ENCODE measurements at regions not wholly inside any gene's neighbourhood (a gene's known extent, or its start where the extent isn't known, plus 50 kb on each side); places are given as distances from the start of the nearest gene placed in this dataset.
"Not testable (repeated sequence)": the region's sequence is repeated elsewhere in the genome, so short reads cannot be mapped to it uniquely, and the experiment has no call there.

DNA sequence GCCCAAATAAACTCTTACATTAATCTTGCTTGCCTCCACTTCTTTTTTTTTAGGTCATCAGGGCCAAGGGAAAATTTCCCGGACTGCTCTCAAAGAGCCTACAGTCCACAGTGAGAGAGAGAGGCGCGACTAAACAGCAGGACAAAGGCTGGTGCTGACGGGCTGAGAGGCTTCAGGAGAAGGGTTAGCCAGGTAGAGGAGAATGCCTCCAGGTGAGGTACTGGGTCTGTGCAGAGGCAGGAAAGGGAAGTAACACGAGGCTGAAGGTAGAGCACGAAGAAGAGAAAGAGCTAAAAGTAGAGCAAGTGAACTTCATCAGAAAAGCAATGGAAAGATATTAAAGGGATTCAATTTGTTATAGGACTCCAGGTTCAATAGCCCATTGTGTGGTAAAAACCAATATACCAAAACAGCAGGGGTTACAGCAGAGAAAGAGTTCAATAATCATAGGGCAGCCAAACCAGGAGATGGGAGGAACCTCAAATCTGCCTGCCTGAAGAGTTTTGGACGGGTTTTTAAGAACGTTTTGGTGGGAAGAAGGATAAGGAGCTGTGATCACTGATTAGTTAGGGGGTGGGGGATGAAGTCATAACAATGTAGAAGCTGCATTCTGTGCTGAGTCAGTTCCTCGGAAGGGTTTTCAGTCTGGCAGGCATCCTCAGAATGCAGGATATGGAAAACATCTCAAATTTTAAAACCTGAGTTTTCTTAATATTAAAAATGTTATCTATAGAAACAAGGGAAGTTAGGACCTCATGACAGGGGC lies 171.5 kb downstream of the AKR1D1 start:
- Histone ChIP-seq H3K36me3 (ENCODE audit: control insufficient read depth, insufficient read depth, low read length) (no peaks in the 10 kb centered on the region), H3K27me3 (replicated peaks; ENCODE audit: control insufficient read depth, insufficient read depth, low read length) (no peaks in the 10 kb centered on the region), H3K4me3 (replicated peaks; ENCODE audit: low read depth, low read length) (no peak overlapping the region)
- TF ChIP-seq, protein P1, sequence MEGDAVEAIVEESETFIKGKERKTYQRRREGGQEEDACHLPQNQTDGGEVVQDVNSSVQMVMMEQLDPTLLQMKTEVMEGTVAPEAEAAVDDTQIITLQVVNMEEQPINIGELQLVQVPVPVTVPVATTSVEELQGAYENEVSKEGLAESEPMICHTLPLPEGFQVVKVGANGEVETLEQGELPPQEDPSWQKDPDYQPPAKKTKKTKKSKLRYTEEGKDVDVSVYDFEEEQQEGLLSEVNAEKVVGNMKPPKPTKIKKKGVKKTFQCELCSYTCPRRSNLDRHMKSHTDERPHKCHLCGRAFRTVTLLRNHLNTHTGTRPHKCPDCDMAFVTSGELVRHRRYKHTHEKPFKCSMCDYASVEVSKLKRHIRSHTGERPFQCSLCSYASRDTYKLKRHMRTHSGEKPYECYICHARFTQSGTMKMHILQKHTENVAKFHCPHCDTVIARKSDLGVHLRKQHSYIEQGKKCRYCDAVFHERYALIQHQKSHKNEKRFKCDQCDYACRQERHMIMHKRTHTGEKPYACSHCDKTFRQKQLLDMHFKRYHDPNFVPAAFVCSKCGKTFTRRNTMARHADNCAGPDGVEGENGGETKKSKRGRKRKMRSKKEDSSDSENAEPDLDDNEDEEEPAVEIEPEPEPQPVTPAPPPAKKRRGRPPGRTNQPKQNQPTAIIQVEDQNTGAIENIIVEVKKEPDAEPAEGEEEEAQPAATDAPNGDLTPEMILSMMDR (IDR thresholded peaks at IDR 0.05; ENCODE audit: insufficient read depth, low read length, poor library complexity, severe bottlenecking) = no peak
- no peak for DNase-seq (ENCODE audit: extremely low read depth, insufficient read length)

DNA sequence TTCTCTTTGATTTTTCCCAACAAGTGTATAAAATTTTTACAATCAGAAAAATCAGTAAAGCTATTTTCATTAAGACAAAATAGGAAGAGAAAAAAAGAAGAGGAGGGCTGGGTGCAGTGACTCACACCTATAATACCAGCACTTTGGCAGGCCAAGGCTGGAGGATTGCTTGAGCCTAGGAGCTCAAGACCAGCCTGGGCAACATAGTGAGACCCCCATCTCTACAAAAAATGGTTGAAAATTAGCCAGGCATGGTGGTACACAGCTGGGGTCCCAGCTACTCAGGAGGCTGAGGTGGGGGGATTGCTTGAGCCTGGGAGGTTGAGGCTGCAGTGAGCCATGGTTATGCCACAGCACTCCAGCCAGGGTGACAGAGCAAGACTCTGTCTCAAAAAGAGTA lies 172.3 kb downstream of the AKR1D1 start:
- no peak for DNase-seq (ENCODE audit: extremely low read depth, insufficient read length)
- H3K36me3 ChIP-seq (ENCODE audit: control insufficient read depth, insufficient read depth, low read length) = no peaks in the 10 kb centered on the region
- H3K27me3 ChIP-seq (replicated peaks; ENCODE audit: control insufficient read depth, insufficient read depth, low read length) = no peaks in the 10 kb centered on the region
- TF ChIP-seq, protein P1 (IDR thresholded peaks at IDR 0.05; ENCODE audit: insufficient read depth, low read length, poor library complexity, severe bottlenecking) = no peak
- no peak overlapping the region for H3K4me3 ChIP-seq (replicated peaks; ENCODE audit: low read depth, low read length)

DNA sequence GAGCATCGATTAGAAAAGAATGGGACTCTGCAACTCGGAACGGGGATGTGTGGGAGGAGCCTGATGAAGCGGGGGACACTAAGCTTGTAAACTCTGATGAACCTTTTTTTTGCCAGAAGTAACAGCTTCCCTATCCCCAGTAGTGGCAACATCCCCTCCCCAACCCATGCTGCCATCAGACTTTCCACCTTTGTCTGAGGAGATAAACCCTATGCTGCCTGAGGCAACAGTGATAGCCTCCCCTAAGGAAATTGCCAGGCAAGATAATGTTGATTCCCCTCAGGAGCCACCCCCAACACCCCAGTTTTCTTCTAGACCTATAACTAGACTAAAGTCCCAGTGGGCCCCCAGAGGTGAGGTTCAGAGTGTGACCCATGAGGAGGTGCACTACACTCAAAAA lies 173.7 kb downstream of the AKR1D1 start:
- Histone ChIP-seq H3K36me3 (ENCODE audit: control insufficient read depth, insufficient read depth, low read length) (no peaks in the 10 kb centered on the region), H3K27me3 (replicated peaks; ENCODE audit: control insufficient read depth, insufficient read depth, low read length) (no peaks in the 10 kb centered on the region), H3K4me3 (replicated peaks; ENCODE audit: low read depth, low read length) (no peak overlapping the region)
- no peak for DNase-seq (ENCODE audit: extremely low read depth, insufficient read length)
- TF ChIP-seq, protein P1 (IDR thresholded peaks at IDR 0.05; ENCODE audit: insufficient read depth, low read length, poor library complexity, severe bottlenecking) = no peak

DNA sequence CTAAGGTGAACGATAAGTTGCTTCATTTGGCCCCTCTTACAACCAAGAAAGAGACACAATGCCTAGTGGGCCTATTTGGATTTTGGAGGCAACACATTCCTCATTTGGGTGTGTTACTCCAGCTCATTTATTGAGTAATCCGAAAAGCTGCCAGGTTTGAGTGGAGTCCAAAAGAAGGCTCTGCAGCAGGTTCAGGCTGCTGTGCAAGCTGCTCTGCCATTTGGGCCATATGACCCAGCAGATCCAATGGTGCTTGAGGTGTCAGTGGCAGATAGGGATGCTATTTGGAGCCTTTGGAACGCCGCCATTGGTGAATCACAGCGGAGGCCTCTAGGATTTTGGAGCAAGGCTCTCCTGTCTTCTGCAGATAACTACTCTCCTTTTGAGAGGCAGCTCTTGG lies 176.4 kb downstream of the AKR1D1 start:
- H3K36me3 ChIP-seq (ENCODE audit: control insufficient read depth, insufficient read depth, low read length); H3K27me3 ChIP-seq (replicated peaks; ENCODE audit: control insufficient read depth, insufficient read depth, low read length); DNase-seq (ENCODE audit: extremely low read depth, insufficient read length); H3K4me3 ChIP-seq (replicated peaks; ENCODE audit: low read depth, low read length): not testable (repeated sequence)

DNA sequence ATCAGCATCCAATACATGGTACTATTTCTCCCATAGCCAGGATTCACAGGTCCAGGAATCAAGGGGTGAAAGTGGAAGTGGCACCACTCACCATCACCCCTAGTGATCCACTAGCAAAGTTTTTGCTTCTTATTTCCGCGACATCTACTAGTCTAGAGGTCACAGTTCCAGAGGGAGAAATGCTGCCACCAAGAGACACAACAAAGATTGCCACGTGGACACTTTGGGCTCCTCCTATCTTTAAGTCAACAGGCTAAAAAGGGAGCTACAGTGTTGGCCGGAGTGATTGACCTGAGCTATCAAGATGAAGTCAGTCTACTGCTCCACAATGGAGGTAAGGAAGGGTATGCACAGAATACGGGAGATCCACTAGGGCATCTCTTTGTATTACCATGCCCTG lies 178.2 kb downstream of the AKR1D1 start:
- Histone ChIP-seq H3K4me3 (replicated peaks; ENCODE audit: low read depth, low read length) (no peak overlapping the region), H3K27me3 (replicated peaks; ENCODE audit: control insufficient read depth, insufficient read depth, low read length) (no peaks in the 10 kb centered on the region), H3K36me3 (ENCODE audit: control insufficient read depth, insufficient read depth, low read length) (no peaks in the 10 kb centered on the region)
- no peak for DNase-seq (ENCODE audit: extremely low read depth, insufficient read length)
- TF ChIP-seq, protein P1 (IDR thresholded peaks at IDR 0.05; ENCODE audit: insufficient read depth, low read length, poor library complexity, severe bottlenecking) = no peak

DNA sequence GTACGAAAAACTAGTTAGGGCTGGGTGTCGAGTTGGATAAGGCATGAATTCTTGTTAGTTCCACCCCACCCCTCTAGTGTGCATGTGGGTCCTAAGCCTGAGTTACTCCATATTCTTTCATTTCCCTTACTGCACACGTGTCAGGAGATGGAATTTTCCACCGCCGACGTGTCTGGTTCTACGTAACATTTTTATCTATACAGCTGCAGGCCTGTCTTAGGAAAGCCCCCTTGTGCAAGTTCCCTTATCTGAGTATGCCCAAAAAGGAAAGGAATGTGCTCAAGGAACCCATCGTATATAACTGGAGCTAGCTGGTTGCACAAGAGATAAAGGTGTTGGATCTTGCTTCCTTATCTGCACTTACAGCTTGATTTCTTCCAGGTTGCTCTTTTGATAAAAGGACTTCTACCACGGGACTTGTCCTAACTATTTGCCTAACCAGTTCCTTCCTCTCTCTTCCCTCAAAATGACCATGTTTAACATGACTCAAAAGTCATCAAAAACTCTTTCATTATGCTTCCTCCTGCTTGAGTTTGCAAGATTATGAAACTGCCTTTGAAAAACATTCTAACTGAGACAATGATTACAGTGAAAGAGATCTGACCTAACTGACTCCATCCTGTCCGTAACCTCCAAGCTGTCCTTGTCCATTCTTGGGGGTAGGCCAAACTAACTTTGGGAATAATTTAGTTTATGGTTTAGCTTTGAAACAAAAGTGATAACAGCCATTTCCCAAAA lies 181.4 kb downstream of the AKR1D1 start:
- TF ChIP-seq, protein P1 (IDR thresholded peaks at IDR 0.05; ENCODE audit: insufficient read depth, low read length, poor library complexity, severe bottlenecking) = no peak
- no peaks in the 10 kb centered on the region for H3K36me3 ChIP-seq (ENCODE audit: control insufficient read depth, insufficient read depth, low read length)
- DNase-seq (ENCODE audit: extremely low read depth, insufficient read length) = no peak
- no peak overlapping the region for H3K4me3 ChIP-seq (replicated peaks; ENCODE audit: low read depth, low read length)
- no peaks in the 10 kb centered on the region for H3K27me3 ChIP-seq (replicated peaks; ENCODE audit: control insufficient read depth, insufficient read depth, low read length)

Data from GM06990 (cell line).